ENCODE measurements at regions not wholly inside any gene's neighbourhood (a gene's known extent, or its start where the extent isn't known, plus 50 kb on each side); places are given as distances from the start of the nearest gene placed in this dataset.
A peak's percentile ranks its signal among the peaks of the same experiment; 100 is the strongest.
"Not testable (repeated sequence)": the region's sequence is repeated elsewhere in the genome, so short reads cannot be mapped to it uniquely, and the experiment has no call there.

GRCh38 chr6:85750146-85750545 lies 107.5 kb upstream of the SYNCRIP start:
- DNase-seq (ENCODE audit: low spot score): not testable (repeated sequence)

- DNase-seq (ENCODE audit: low spot score): no peak
Measured at GRCh38 chr6:85749236-85749635, 106.5 kb upstream of the SYNCRIP start.

DNA sequence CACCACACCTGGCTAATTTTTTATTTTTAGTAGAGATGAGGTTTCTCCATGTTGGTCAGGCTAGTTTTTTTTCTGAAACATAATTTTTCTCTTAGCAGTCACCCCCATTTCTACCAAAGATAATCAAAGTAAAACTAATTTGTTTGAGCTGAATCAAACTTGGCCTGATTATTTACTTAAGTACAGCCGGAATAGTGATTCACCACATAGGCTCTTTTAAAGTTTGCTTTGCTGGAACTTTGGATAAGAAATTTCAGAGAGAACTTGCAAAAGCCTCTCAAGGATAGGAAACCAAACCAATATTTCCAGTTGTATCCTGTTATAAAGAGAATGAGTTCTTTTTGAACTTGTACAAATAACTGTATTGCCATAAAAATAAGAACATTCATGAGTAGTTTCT lies 105.0 kb upstream of the SYNCRIP start:
- peak; percentile 13 for DNase-seq (ENCODE audit: low spot score)

DNA sequence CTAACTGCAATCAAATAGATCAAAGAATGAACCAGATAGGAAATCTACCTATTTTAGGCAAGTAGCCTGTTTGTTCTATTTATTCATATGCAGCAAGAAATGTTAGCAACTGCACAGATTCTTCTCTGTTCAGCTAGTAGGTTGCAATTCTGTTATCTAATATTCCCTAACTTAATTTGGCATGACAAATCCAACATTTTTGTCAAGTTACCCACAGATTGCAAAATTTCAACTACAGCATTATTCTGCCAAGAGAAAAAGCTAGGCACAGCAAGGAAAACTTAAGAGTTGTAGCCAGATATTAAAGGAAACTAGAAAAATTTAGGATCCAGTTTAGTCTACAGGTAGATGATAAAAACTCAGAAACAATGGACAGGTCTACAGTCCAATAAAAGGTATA lies 104.4 kb upstream of the SYNCRIP start:
- DNase-seq (ENCODE audit: low spot score): peak; percentile 27

GRCh38 chr6:85744433-85744970 lies 101.8 kb upstream of the SYNCRIP start:
- no peak for DNase-seq (ENCODE audit: low spot score)

DNA sequence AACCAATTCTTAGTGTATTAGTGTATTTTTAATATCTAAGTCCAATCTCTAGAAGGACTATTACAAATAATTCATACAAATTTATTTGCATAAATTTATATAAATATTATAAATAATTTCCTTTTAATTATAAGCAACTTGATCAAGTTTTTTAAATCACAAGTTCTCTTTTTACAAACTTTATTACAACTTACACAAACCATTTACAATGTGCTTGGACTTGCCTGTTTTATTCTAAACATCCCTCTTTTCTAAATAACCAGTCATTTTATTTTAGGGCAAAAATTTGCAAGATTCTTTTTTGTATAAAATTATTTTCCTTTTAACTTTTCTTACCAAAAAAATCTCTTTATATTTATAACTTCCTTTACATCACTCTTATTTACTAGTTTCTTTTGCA lies 83.5 kb upstream of the SYNCRIP start:
- DNase-seq (ENCODE audit: low spot score): no peak

DNA sequence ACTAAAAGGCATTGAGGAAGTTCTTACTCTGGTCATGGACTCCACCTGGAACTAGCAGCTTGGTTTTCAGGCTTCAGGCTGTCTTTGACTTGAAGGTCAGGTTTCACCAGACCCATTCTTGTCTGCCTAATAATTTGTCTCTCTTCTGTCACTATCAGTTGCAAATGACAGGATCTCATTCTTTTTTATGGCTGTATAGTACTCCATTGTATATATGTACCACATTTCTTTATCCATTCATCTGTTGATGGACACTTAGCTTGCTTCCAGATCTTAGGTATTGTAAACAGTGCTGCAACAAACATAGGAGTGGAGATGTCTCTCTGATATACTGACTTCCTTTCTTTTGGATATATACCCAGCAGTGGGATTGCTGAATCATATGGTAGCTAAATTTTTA lies 73.1 kb upstream of the SYNCRIP start:
- DNase-seq (ENCODE audit: low spot score): no peak

GRCh38 chr6:85714893-85715530 lies 72.3 kb upstream of the SYNCRIP start:
- no peak for DNase-seq (ENCODE audit: low spot score)

- DNase-seq (ENCODE audit: low spot score): no peak
Measured at GRCh38 chr6:85712346-85712745, 69.7 kb upstream of the SYNCRIP start.

- not testable (repeated sequence) for DNase-seq (ENCODE audit: low spot score)
Measured at GRCh38 chr6:85707515-85708145, 64.9 kb upstream of the SYNCRIP start.

DNA sequence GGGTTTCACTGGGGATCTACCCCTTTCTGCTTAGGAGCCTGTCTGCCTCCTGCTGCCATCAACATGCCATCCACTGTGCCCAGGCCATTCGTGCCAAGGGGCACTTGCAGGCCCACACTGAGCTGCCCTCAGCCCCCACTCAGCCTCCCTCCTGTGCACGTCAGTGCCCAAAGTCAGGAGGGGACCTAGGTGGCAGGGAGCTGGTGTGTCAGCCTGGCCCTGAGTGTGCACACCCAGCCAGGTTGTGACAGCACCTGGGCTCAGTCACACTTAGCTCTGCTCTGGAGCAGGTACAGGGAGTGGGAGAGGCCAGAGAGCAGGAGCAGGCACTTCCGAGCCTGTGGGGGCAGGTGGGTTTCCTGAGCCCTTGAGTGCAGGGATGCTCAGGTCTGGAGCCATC lies 63.6 kb upstream of the SYNCRIP start:
- DNase-seq (ENCODE audit: low spot score): no peak

DNA sequence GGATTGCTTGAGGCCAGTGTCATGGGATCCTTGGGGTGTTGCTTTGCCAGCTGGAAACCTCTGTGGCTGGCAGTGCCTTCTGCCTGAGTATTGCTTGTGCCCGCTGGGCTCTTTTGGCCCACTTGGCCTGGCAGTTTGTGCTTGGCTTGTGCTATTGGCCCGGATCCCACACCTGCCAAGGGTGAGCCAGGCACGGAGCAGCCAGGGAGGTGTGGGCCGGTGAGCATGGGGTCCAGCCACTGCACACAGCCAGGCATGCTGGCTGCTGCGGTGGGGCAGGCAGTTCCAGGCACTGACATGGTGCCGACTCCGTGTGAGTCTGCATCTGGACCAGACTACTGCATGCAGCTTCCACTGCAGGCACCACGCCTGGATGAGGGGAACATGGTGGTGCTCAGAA lies 62.5 kb upstream of the SYNCRIP start:
- no peak for DNase-seq (ENCODE audit: low spot score)

DNA sequence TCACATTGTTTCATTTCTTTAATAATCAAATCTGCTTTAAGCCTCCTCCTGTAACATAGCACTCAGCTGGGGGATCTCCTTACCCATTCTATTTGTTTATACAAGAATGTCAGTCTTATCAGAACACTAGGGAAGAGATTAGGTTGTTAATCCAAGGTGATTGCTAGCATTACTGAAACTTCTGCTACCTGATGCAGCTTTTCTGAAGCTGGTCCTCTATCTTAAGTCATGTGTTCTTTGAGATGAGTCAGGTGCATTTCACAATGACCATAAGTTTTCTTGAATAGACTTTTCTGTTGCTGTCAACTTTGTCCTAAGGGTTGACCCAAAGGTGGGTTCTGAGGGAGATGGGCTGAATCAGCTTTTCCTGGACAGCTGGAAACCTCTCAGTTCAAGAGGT lies 60.7 kb upstream of the SYNCRIP start:
- DNase-seq (ENCODE audit: low spot score): no peak

All from GM03348 (cell line).